Epithelial cell of proximal tubule (primary cell): ENCODE measurements at regions not wholly inside any gene's neighbourhood (a gene's known extent, or its start where the extent isn't known, plus 50 kb on each side); places are given as distances from the start of the nearest gene placed in this dataset.

Source experiments
- DNase-seq: peaks from one replicate; pipeline ENCODE4 v3.0.0-alpha.2; 2011; ENCODE audit warnings: low read depth
- H3K4me3 ChIP-seq: 2 replicates; pipeline ENCODE4 v1.5.1; 2011; ENCODE audit warnings: low read depth, mild to moderate bottlenecking, low read length
- TF ChIP-seq, protein P1 (sequence below): conservative IDR thresholded peaks from 2 replicates; pipeline ENCODE4 v1.5.1; 2012; ENCODE audit warnings: low read depth, mild to moderate bottlenecking, low read length

DNA sequence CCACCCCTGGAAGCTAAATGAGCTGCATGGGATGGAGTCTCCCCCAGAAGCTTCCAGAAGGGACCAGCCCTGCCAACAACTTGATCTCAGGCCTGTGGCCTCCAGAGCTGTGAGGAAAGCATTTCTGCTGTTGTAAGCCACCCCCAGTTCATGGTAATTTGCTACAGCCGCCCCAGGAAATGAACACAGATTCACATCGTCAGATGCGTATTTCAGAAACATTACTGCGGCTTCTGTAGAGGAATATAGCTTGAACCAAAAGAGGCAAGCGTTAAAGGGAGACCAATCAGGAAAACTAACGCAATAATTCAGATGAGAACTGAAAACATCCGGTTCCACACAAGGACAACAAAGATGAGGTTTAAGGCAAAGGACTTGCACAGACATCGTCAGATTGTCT lies 128.4 kb upstream of the TBL1X start:
- DNase-seq: no peak
- TF ChIP-seq, protein P1, sequence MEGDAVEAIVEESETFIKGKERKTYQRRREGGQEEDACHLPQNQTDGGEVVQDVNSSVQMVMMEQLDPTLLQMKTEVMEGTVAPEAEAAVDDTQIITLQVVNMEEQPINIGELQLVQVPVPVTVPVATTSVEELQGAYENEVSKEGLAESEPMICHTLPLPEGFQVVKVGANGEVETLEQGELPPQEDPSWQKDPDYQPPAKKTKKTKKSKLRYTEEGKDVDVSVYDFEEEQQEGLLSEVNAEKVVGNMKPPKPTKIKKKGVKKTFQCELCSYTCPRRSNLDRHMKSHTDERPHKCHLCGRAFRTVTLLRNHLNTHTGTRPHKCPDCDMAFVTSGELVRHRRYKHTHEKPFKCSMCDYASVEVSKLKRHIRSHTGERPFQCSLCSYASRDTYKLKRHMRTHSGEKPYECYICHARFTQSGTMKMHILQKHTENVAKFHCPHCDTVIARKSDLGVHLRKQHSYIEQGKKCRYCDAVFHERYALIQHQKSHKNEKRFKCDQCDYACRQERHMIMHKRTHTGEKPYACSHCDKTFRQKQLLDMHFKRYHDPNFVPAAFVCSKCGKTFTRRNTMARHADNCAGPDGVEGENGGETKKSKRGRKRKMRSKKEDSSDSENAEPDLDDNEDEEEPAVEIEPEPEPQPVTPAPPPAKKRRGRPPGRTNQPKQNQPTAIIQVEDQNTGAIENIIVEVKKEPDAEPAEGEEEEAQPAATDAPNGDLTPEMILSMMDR: no peak
- H3K4me3 ChIP-seq: no peak overlapping the region

DNA sequence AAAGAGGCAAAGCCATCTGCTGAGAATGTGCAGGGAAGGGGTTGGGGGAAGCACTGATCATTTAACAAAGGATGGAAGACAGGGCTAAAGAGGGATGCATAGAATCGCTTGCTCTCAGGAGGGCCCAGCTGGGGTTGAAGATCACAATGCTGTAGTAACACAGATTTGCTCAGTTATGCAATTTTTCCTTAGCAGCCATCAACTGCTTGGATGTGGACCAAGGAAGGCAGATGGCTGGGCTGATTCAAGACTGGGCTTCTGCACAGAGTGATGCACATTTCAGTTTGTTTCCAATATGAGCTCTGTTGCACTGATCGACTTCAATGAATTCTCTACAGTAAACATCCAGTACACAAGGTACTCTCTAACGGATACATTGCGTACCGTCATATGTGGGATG lies 127.8 kb upstream of the TBL1X start:
- no peak overlapping the region for H3K4me3 ChIP-seq
- DNase-seq: no peak
- TF ChIP-seq, protein P1: no peak

DNA sequence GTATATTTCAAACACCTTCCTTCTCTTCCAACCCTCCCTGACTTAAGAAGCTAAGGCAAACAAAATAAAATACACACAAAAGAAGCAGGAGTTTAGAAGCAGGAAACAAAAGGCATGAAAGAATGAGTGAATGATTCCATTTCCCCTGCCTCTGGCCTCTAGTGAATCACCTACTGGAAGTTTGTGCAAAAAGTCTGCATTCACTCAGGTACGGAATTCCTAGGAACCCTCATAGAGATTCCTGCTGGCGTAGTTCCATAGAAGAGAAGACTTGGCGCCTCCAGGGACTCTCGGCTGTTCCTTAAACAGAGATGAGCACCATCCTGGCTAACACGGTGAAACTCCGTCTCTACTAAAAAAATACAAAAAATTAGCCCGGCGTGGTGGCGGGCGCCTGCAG lies 125.9 kb upstream of the TBL1X start:
- H3K4me3 ChIP-seq: no peak overlapping the region
- no peak for DNase-seq
- TF ChIP-seq, protein P1: no peak

DNA sequence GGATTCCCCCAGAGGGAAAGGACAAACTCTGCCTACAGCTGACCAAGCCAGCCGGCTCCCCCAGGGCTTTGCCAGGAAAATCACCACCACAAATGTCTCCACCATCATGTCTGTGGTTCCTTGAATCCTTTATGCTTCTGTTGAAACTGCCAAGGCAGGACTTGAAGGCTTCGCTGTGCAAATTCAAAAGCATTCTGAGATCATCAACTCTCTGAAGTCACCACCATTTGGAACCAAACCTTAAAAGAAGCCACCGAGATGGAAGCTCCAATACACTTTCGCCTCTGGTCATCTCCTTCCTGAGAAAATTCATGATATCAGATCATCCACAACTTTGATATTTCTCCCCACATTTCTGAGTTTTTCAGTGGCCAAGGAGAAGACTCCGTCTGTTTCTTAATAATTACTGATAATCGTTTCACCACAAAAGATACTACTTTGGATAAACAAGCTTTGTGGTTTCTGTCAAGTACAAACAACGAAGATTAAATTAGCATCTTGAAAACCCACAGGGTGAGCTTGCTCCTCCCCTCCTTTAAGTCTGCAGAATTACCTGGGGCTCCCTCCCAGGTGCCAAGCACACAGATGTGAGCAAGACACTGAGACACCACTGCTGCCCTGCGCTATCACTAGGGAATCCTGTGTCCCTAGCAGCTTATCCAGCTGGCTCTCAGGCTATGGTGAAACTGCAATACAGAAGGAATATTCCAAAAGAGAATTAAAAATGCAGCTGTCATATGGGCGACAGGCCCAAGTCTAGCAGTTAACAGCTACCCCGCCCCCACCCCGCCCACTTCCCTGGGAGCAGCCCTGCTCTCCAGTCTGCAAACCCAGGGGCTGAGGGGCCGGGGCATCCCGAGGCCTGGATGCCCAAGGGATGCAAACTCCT lies 125.0 kb upstream of the TBL1X start:
- TF ChIP-seq, protein P1: no peak
- DNase-seq: no peak
- H3K4me3 ChIP-seq: no peak overlapping the region

DNA sequence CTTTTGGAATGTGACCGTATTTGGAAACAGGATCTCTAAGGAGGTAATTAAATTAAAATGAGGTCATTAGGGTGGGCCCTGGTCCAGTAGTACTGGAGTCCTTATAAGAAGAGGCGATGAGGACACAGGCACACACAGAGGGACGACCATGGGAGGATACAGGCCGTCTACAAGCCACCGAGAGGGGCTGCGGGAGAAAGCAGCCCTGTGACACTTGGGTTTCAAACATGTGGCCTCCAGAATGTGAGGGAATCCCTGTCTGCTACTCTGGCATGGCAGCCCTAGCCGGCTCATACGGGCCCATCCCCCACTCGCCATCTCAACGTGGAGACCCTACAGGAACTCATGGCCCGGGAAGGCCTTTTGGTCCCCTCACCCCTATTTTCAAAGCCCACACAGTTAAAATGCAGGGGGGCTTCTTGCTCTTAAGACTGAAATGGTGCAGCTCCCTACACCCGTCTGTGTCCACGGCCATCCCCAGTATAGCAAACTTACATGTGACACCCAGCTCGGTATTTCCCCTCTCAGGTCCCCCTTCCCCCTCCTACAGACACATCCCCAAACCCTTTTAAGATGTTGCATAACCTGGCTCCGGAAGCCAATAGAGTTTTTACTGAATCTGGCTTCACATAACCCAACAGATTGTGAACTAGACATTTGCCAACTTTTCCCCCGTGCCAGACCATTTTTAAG lies 124.1 kb upstream of the TBL1X start:
- DNase-seq: no peak
- TF ChIP-seq, protein P1: no peak
- no peak overlapping the region for H3K4me3 ChIP-seq

DNA sequence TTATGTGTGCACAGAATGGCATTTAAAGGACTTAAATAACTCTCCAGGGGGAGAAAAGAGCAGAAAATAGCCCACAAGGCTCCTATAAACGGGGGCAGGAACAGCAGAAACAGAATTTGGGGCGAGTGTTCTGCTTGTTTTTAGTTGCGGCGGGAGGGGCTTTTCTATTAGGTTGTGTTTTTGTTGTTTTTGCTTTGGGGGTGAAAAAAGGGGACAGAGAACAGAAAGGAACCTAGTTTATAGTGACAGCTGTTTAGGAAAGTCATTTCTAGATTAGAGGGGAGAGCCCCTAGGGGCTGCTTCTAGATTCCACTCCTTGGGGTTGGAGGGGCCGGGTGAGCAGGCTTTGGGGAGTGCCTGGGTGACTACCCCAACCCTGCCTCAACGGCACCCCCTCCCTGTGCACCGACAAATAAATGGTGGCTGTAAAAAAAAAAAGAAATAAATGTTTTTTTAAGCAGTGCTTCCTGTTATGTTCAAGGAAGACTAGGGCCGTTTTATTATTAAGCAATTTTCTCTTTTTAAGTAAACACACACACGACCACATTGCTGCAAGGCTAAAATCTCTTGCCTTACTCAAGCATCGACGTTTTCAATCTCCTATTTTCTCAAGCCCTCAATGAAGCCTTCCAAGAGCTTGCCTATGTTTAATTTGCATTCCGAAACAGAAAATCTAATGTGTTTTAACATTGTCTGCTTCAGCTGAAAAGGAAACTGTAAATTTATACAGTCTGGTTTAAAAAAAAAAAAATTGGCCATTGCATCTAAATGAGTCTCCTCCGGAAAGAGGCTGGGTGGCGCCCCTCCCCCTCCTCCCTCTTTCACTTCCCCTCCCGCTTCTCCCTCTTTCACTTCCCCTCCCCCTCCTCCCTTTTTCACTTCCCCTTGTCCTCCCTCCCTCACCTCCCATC lies 123.3 kb upstream of the TBL1X start:
- TF ChIP-seq, protein P1: peak; percentile 2
- no peak for DNase-seq
- peak overlapping the region; percentile 12 for H3K4me3 ChIP-seq
